ENCODE measurements at regions not wholly inside any gene's neighbourhood (a gene's known extent, or its start where the extent isn't known, plus 50 kb on each side); places are given as distances from the start of the nearest gene placed in this dataset.

DNA sequence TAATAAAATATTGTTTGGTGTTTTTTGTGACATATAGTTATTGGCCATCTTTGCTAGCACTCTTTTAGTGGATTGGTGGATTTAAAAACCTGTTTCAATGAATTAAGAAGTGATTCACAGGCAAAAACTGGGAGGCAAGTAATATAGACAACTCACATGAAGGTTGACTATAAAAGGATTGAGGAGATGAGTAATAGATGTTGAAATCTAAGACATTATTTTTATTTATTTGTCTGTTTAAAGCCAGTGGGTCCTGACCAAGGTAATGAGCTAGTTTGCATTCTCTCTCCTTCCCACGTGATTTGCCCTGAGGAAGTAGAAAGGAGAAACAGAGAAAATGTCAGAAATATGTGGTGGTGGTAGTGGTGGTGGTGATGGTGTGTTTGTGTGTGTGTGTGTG, 351.5 kb upstream of the ZP4 start:
- TF ChIP-seq, protein P1, sequence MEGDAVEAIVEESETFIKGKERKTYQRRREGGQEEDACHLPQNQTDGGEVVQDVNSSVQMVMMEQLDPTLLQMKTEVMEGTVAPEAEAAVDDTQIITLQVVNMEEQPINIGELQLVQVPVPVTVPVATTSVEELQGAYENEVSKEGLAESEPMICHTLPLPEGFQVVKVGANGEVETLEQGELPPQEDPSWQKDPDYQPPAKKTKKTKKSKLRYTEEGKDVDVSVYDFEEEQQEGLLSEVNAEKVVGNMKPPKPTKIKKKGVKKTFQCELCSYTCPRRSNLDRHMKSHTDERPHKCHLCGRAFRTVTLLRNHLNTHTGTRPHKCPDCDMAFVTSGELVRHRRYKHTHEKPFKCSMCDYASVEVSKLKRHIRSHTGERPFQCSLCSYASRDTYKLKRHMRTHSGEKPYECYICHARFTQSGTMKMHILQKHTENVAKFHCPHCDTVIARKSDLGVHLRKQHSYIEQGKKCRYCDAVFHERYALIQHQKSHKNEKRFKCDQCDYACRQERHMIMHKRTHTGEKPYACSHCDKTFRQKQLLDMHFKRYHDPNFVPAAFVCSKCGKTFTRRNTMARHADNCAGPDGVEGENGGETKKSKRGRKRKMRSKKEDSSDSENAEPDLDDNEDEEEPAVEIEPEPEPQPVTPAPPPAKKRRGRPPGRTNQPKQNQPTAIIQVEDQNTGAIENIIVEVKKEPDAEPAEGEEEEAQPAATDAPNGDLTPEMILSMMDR (IDR thresholded peaks at IDR 0.05): no peak
- TF ChIP-seq POLR2A (IDR thresholded peaks at IDR 0.05; ENCODE audit: low read length): no peak
- no peak for TF ChIP-seq ESRRA (IDR thresholded peaks at IDR 0.05; ENCODE audit: borderline replicate concordance, low read length)
- TF ChIP-seq MAZ (IDR thresholded peaks at IDR 0.05; ENCODE audit: borderline replicate concordance, low read depth, low read length): no peak
- no peak for TF ChIP-seq MYC (IDR thresholded peaks at IDR 0.05; ENCODE audit: borderline replicate concordance, low read length)
- TF ChIP-seq JUN (IDR thresholded peaks at IDR 0.05): no peak
- TF ChIP-seq, protein P2, sequence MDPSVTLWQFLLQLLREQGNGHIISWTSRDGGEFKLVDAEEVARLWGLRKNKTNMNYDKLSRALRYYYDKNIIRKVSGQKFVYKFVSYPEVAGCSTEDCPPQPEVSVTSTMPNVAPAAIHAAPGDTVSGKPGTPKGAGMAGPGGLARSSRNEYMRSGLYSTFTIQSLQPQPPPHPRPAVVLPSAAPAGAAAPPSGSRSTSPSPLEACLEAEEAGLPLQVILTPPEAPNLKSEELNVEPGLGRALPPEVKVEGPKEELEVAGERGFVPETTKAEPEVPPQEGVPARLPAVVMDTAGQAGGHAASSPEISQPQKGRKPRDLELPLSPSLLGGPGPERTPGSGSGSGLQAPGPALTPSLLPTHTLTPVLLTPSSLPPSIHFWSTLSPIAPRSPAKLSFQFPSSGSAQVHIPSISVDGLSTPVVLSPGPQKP (IDR thresholded peaks at IDR 0.05; ENCODE audit: low read depth, low read length): no peak
